ENCODE measurements at regions not wholly inside any gene's neighbourhood (a gene's known extent, or its start where the extent isn't known, plus 50 kb on each side); places are given as distances from the start of the nearest gene placed in this dataset.

GRCh38 chr3:159593927-159594605 is 394.6 kb upstream of the IL12A start:
- H3K9me3 ChIP-seq (ENCODE audit: low read depth, low read length) = no peaks in the 10 kb centered on the region
- H3K27me3 ChIP-seq (ENCODE audit: insufficient read depth, low read length) = no peaks in the 10 kb centered on the region
- no peaks in the 10 kb centered on the region for H3K4me1 ChIP-seq (ENCODE audit: insufficient read depth, low read length)
- H3K4me3 ChIP-seq (ENCODE audit: low read length) = no peak overlapping the region

DNA sequence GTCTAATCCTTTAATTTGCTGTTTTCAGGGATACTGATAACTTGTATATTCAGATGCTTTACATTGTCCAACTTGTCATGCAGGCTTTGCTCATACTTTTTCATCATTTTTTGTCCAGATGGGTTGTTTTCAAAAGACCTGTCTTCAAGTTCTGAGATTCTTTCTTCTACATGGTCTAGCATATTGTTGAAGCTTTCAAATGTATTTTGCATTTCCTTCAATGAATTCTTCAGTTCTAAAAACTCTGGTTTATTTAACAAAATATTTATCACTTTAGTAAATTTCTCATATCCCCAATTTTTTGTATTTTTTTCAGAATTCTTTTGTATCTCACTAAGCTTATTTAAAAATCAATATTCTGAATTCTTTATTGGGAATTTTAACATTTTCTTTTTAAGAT is 388.3 kb upstream of the IL12A start:
- H3K27me3 ChIP-seq (ENCODE audit: insufficient read depth, low read length) = no peaks in the 10 kb centered on the region
- no peaks in the 10 kb centered on the region for H3K4me1 ChIP-seq (ENCODE audit: insufficient read depth, low read length)
- H3K9me3 ChIP-seq (ENCODE audit: low read depth, low read length) = peaks cover 12% of the 10 kb centered on the region
- no peak overlapping the region for H3K4me3 ChIP-seq (ENCODE audit: low read length)

DNA sequence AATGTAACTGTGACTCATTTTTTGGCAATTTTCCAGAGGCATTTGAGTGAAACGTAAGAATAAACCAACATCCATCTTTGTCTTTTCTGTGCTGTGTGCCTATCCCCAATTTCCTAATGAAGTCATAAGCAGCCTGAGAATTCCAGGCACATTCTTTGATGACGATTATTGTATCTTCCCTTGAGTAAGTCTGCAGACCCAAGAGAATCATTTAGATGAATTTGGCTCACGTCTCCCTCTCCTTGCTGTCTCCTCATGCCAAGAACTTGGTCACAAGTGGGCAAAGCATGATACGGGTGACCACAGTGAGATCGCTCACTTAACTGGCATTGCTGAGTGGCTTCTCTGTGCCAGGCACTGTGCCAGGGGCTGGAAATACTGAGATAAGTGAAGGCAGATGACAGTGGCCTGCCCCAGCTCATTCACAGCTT is 384.5 kb upstream of the IL12A start:
- H3K9me3 ChIP-seq (ENCODE audit: low read depth, low read length) = peaks cover 12% of the 10 kb centered on the region
- H3K27me3 ChIP-seq (ENCODE audit: insufficient read depth, low read length) = no peaks in the 10 kb centered on the region
- H3K4me3 ChIP-seq (ENCODE audit: low read length) = no peak overlapping the region
- no peaks in the 10 kb centered on the region for H3K4me1 ChIP-seq (ENCODE audit: insufficient read depth, low read length)

DNA sequence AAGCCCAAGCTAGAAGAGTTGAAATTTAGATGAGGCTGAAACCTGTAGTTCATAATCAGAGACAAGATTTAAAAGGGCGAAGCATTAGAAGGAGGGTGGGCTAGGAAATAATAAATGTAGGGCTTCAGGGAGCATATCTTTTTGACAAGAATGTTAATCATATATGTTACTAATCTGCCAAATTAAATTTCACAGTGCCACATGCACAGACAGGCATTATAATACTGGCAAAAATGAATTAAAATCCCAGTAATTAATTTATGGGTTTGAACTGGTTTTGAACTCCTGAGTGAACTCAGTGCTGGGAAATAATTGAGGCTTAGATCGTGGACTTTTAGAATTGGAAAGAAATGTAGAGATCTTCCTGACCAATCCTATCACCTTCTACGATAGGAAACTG is 383.5 kb upstream of the IL12A start:
- H3K9me3 ChIP-seq (ENCODE audit: low read depth, low read length) = peaks cover 4% of the 10 kb centered on the region
- no peak overlapping the region for H3K4me3 ChIP-seq (ENCODE audit: low read length)
- H3K27me3 ChIP-seq (ENCODE audit: insufficient read depth, low read length) = no peaks in the 10 kb centered on the region
- no peaks in the 10 kb centered on the region for H3K4me1 ChIP-seq (ENCODE audit: insufficient read depth, low read length)

DNA sequence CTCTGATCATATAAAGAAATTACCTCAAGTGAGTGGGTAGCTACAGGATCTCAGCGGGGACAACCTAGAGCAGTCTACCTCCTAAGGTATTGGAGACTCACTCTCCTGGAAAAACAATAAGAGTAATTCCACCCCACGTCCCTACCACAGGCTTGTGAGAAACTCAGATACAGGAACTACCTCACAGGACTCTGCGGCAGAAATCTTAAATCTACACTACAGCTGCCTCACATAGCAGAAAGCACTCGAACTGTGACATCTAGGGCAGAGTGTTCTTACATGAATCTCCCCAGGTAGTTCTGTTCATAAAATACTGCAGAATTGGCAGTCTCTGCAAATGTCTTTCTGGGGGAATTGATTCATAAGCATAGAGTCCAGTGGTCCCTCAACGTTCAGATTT is 382.9 kb upstream of the IL12A start:
- H3K4me1 ChIP-seq (ENCODE audit: insufficient read depth, low read length) = no peaks in the 10 kb centered on the region
- no peaks in the 10 kb centered on the region for H3K27me3 ChIP-seq (ENCODE audit: insufficient read depth, low read length)
- no peak overlapping the region for H3K4me3 ChIP-seq (ENCODE audit: low read length)
- H3K9me3 ChIP-seq (ENCODE audit: low read depth, low read length) = no peaks in the 10 kb centered on the region

GRCh38 chr3:159607856-159608255 is 380.8 kb upstream of the IL12A start:
- no peak overlapping the region for H3K4me3 ChIP-seq (ENCODE audit: low read length)
- H3K9me3 ChIP-seq (ENCODE audit: low read depth, low read length) = no peaks in the 10 kb centered on the region
- H3K27me3 ChIP-seq (ENCODE audit: insufficient read depth, low read length) = no peaks in the 10 kb centered on the region
- H3K4me1 ChIP-seq (ENCODE audit: insufficient read depth, low read length) = no peaks in the 10 kb centered on the region

GRCh38 chr3:159608311-159608710 is 380.3 kb upstream of the IL12A start:
- Histone ChIP-seq H3K27me3 (ENCODE audit: insufficient read depth, low read length) (no peaks in the 10 kb centered on the region), H3K4me3 (ENCODE audit: low read length) (no peak overlapping the region), H3K9me3 (ENCODE audit: low read depth, low read length) (no peaks in the 10 kb centered on the region), H3K4me1 (ENCODE audit: insufficient read depth, low read length) (no peaks in the 10 kb centered on the region)

DNA sequence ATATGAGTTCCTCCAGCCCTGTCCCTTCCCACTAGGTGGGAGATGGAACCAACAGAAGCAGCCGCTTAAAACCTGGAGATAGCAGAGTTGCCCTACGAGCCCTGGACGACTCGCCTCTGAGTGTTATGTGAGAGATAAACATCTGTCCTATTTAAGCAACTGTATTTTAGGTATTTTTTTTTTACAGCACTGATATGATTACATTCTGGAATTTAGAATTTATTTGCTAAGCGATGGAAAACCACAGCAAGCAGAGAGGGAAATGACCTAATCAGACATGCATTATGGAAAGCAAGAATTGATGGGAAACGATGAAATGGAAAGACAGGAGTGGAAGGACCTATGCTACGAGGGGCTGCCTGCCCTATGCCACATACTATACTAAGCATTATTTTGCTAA is 379.0 kb upstream of the IL12A start:
- no peaks in the 10 kb centered on the region for H3K27me3 ChIP-seq (ENCODE audit: insufficient read depth, low read length)

GRCh38 chr3:159616234-159616825 is 372.3 kb upstream of the IL12A start:
- no peaks in the 10 kb centered on the region for H3K4me1 ChIP-seq (ENCODE audit: insufficient read depth, low read length)
- H3K9me3 ChIP-seq (ENCODE audit: low read depth, low read length) = no peaks in the 10 kb centered on the region
- no peak overlapping the region for H3K4me3 ChIP-seq (ENCODE audit: low read length)
- no peaks in the 10 kb centered on the region for H3K27me3 ChIP-seq (ENCODE audit: insufficient read depth, low read length)

More for the DNA sequence above, 379.0 kb upstream of the IL12A start:
- no peaks in the 10 kb centered on the region for H3K9me3 ChIP-seq (ENCODE audit: low read depth, low read length)
- no peak overlapping the region for H3K4me3 ChIP-seq (ENCODE audit: low read length)
- H3K4me1 ChIP-seq (ENCODE audit: insufficient read depth, low read length) = no peaks in the 10 kb centered on the region

GRCh38 chr3:159619341-159619885 is 369.2 kb upstream of the IL12A start:
- Histone ChIP-seq H3K4me3 (ENCODE audit: low read length) (no peak overlapping the region), H3K9me3 (ENCODE audit: low read depth, low read length) (no peaks in the 10 kb centered on the region), H3K27me3 (ENCODE audit: insufficient read depth, low read length) (no peaks in the 10 kb centered on the region), H3K4me1 (ENCODE audit: insufficient read depth, low read length) (no peaks in the 10 kb centered on the region)

GRCh38 chr3:159620281-159620680 is 368.4 kb upstream of the IL12A start:
- Histone ChIP-seq H3K4me3 (ENCODE audit: low read length) (no peak overlapping the region), H3K27me3 (ENCODE audit: insufficient read depth, low read length) (no peaks in the 10 kb centered on the region), H3K4me1 (ENCODE audit: insufficient read depth, low read length) (no peaks in the 10 kb centered on the region), H3K9me3 (ENCODE audit: low read depth, low read length) (no peaks in the 10 kb centered on the region)

- H3K27me3 ChIP-seq (ENCODE audit: insufficient read depth, low read length) = no peaks in the 10 kb centered on the region
- H3K9me3 ChIP-seq (ENCODE audit: low read depth, low read length) = no peaks in the 10 kb centered on the region
- no peaks in the 10 kb centered on the region for H3K4me1 ChIP-seq (ENCODE audit: insufficient read depth, low read length)
- no peak overlapping the region for H3K4me3 ChIP-seq (ENCODE audit: low read length)
Observed at GRCh38 chr3:159620873-159621272, 367.8 kb upstream of the IL12A start.

DNA sequence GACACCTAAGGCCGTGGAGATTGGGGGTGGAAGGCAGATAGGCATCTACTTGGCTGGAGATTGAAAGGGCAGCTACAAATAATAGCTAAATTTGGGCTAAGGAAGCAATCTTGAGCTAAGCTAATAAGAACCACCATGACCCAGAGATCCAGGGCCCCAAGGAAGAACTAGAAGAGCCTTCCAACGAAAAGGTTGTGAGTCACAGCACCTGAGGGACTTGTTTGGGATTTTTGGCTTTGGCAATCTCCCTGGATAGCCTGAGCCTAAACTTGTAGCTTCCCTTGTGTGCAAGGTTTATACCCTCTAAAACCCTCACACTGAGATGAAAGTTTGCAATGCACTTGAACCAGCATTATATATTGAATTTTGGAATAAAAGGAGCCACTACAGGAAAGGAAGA is 364.0 kb upstream of the IL12A start:
- Histone ChIP-seq H3K27me3 (ENCODE audit: insufficient read depth, low read length) (no peaks in the 10 kb centered on the region), H3K4me1 (ENCODE audit: insufficient read depth, low read length) (no peaks in the 10 kb centered on the region), H3K4me3 (ENCODE audit: low read length) (no peak overlapping the region), H3K9me3 (ENCODE audit: low read depth, low read length) (no peaks in the 10 kb centered on the region)

- no peaks in the 10 kb centered on the region for H3K27me3 ChIP-seq (ENCODE audit: insufficient read depth, low read length)
- H3K4me1 ChIP-seq (ENCODE audit: insufficient read depth, low read length) = no peaks in the 10 kb centered on the region
- H3K4me3 ChIP-seq (ENCODE audit: low read length) = no peak overlapping the region
- H3K9me3 ChIP-seq (ENCODE audit: low read depth, low read length) = no peaks in the 10 kb centered on the region
Observed at GRCh38 chr3:159625594-159625993, 363.0 kb upstream of the IL12A start.

GRCh38 chr3:159626598-159626997 is 362.0 kb upstream of the IL12A start:
- H3K27me3 ChIP-seq (ENCODE audit: insufficient read depth, low read length) = no peaks in the 10 kb centered on the region
- H3K4me3 ChIP-seq (ENCODE audit: low read length) = no peak overlapping the region
- H3K4me1 ChIP-seq (ENCODE audit: insufficient read depth, low read length) = no peaks in the 10 kb centered on the region
- H3K9me3 ChIP-seq (ENCODE audit: low read depth, low read length) = no peaks in the 10 kb centered on the region

- Histone ChIP-seq H3K4me3 (ENCODE audit: low read length) (no peak overlapping the region), H3K9me3 (ENCODE audit: low read depth, low read length) (no peaks in the 10 kb centered on the region), H3K27me3 (ENCODE audit: insufficient read depth, low read length) (no peaks in the 10 kb centered on the region), H3K4me1 (ENCODE audit: insufficient read depth, low read length) (no peaks in the 10 kb centered on the region)
Observed at GRCh38 chr3:159627229-159627628, 361.4 kb upstream of the IL12A start.
